ENCODE measurements at regions not wholly inside any gene's neighbourhood (a gene's known extent, or its start where the extent isn't known, plus 50 kb on each side); places are given as distances from the start of the nearest gene placed in this dataset.

DNA sequence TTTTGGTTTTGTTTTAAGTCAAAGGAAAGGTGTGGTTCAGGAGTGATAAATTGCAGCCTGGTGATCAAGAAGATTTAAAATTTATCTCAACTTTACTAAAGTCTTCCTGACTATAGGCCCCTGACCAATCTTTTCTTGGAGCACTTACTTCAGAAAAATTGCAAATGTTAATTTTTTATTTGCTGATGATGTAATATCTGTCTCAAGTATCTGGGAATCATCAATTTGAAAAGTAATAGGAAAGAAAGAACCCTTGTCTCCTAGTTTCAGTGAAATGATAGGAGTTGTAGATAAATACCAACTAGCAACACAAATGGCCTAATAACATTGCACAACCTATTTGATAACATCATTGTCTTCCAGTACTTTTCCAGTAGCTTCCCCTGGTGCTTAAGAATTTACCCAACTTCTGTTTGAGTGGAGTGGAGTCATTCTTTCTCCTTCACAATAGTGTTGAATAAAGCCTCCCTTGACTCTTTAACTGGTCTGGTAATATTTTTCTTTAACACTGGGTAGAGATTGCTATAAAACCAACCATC, 648.3 kb upstream of the ADGRB3 start:
- Histone ChIP-seq H3K9me3 (ENCODE audit: control insufficient read depth, low read length) (no peaks in the 10 kb centered on the region), H2AFZ (no peak overlapping the region), H3K27ac (no peak overlapping the region), H3K4me1 (no peaks in the 10 kb centered on the region), H3K4me2 (ENCODE audit: low read length) (no peak overlapping the region), H3K9ac (no peak overlapping the region), H3K36me3 (ENCODE audit: control insufficient read depth, insufficient read depth, low read length) (no peaks in the 10 kb centered on the region), H3K27me3 (ENCODE audit: control insufficient read depth, insufficient read depth, low read length) (no peaks in the 10 kb centered on the region), H3K79me2 (no peaks in the 10 kb centered on the region), H3K4me3 (ENCODE audit: low read depth, low read length) (no peak overlapping the region)
- TF ChIP-seq, protein P1, sequence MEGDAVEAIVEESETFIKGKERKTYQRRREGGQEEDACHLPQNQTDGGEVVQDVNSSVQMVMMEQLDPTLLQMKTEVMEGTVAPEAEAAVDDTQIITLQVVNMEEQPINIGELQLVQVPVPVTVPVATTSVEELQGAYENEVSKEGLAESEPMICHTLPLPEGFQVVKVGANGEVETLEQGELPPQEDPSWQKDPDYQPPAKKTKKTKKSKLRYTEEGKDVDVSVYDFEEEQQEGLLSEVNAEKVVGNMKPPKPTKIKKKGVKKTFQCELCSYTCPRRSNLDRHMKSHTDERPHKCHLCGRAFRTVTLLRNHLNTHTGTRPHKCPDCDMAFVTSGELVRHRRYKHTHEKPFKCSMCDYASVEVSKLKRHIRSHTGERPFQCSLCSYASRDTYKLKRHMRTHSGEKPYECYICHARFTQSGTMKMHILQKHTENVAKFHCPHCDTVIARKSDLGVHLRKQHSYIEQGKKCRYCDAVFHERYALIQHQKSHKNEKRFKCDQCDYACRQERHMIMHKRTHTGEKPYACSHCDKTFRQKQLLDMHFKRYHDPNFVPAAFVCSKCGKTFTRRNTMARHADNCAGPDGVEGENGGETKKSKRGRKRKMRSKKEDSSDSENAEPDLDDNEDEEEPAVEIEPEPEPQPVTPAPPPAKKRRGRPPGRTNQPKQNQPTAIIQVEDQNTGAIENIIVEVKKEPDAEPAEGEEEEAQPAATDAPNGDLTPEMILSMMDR (IDR thresholded peaks at IDR 0.05), result no peak

DNA sequence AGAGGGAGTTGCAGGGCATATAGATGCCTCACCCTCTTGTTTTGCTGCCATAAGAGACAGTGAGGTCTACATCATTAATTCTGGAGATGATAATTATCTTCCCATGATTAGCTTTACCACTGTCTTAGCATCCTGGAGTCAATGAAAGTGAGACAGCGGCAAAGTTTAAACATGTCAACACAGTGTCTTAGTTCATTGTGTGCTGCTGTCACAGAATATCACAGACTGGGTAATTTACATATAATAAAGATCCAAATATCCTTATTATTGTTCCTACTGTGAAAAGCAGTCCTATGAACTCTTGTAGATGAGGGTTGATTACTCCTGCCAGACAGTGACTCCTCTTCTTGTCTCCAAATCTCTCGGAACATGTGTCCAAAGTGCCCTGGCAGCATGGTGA, 658.6 kb upstream of the ADGRB3 start:
- TF ChIP-seq, protein P1 (IDR thresholded peaks at IDR 0.05), result no peak
- H3K4me3 ChIP-seq (ENCODE audit: low read depth, low read length), result no peak overlapping the region

DNA sequence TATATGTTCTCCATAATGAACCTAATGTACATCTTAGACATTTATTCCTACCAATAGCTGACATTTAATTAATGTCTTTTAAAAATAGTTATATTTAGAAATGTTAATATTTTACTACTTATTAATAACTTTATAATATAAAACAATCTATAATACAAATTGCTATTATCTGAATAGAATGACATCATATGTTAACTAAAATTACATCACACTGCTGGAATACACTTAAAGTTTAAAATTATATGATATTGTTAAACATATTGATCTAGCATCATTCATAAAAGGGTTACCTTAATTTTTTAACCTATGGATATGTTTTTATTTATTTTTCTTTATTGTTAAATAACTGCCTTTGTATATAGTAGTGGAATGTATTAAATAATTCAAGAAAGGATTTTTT, 660.2 kb upstream of the ADGRB3 start:
- Histone ChIP-seq H3K79me2 (no peaks in the 10 kb centered on the region), H2AFZ (no peak overlapping the region), H3K4me3 (ENCODE audit: low read depth, low read length) (no peak overlapping the region), H3K27me3 (ENCODE audit: control insufficient read depth, insufficient read depth, low read length) (no peaks in the 10 kb centered on the region), H3K27ac (no peak overlapping the region), H3K4me2 (ENCODE audit: low read length) (no peak overlapping the region), H3K9ac (no peak overlapping the region), H3K36me3 (ENCODE audit: control insufficient read depth, insufficient read depth, low read length) (no peaks in the 10 kb centered on the region), H3K4me1 (no peaks in the 10 kb centered on the region), H3K9me3 (ENCODE audit: control insufficient read depth, low read length) (no peaks in the 10 kb centered on the region)
- TF ChIP-seq, protein P1 (IDR thresholded peaks at IDR 0.05), result no peak

More for the DNA sequence above, 658.6 kb upstream of the ADGRB3 start:
- Histone ChIP-seq H3K4me1 (no peaks in the 10 kb centered on the region), H3K9ac (no peak overlapping the region), H3K27ac (no peak overlapping the region), H3K9me3 (ENCODE audit: control insufficient read depth, low read length) (no peaks in the 10 kb centered on the region), H3K4me2 (ENCODE audit: low read length) (no peak overlapping the region), H3K79me2 (no peaks in the 10 kb centered on the region), H3K27me3 (ENCODE audit: control insufficient read depth, insufficient read depth, low read length) (no peaks in the 10 kb centered on the region), H2AFZ (no peak overlapping the region), H3K36me3 (ENCODE audit: control insufficient read depth, insufficient read depth, low read length) (no peaks in the 10 kb centered on the region)

DNA sequence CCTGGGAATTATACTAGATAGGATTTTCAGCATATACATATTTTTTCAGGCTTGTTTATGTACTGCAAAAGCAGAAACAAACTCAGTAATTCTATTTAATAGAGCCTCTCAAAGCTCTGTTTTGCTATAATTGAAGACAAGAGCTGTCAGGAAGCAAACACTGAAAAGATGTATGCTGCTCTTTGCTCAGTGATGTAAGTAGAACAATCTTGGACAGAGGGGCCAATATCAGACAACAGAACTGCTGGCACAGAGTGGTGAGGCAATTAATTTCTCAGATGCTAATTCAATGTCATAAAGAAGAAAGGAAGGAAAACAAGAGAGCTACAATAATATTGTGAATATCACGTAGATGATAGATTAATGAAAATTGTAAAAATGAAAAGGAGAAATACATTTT, 663.3 kb upstream of the ADGRB3 start:
- H3K4me3 ChIP-seq (ENCODE audit: low read depth, low read length), result no peak overlapping the region
- no peaks in the 10 kb centered on the region for H3K4me1 ChIP-seq
- no peak overlapping the region for H3K9ac ChIP-seq
- H3K27me3 ChIP-seq (ENCODE audit: control insufficient read depth, insufficient read depth, low read length), result no peaks in the 10 kb centered on the region
- H3K9me3 ChIP-seq (ENCODE audit: control insufficient read depth, low read length), result no peaks in the 10 kb centered on the region
- no peaks in the 10 kb centered on the region for H3K79me2 ChIP-seq
- H3K27ac ChIP-seq, result no peak overlapping the region
- TF ChIP-seq, protein P1 (IDR thresholded peaks at IDR 0.05), result no peak
- no peaks in the 10 kb centered on the region for H3K36me3 ChIP-seq (ENCODE audit: control insufficient read depth, insufficient read depth, low read length)
- no peak overlapping the region for H2AFZ ChIP-seq
- no peak overlapping the region for H3K4me2 ChIP-seq (ENCODE audit: low read length)

DNA sequence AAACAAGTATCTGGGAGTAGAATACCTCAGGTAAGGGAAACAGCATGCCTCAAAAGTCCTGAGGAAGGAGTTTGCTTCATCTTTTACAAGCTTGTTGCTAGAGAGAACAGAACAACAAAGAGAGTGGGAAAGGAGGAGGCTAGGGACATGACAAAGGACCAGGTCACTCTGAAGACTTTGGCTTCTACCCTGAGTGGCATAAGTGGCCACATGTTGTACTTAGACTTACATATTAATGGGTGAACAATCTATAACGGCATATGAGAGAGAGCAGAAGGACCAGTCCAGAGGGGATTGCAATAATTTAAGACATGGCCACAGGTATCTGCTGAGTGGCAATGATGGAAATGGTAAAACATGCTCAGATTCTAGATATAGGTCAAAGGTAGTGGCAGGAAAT, 668.3 kb upstream of the ADGRB3 start:
- Histone ChIP-seq H3K9me3 (ENCODE audit: control insufficient read depth, low read length) (no peaks in the 10 kb centered on the region), H3K4me2 (ENCODE audit: low read length) (no peak overlapping the region), H3K9ac (no peak overlapping the region), H3K79me2 (no peaks in the 10 kb centered on the region), H3K27ac (no peak overlapping the region), H3K36me3 (ENCODE audit: control insufficient read depth, insufficient read depth, low read length) (no peaks in the 10 kb centered on the region), H3K27me3 (ENCODE audit: control insufficient read depth, insufficient read depth, low read length) (no peaks in the 10 kb centered on the region), H3K4me1 (no peaks in the 10 kb centered on the region), H3K4me3 (ENCODE audit: low read depth, low read length) (no peak overlapping the region), H2AFZ (no peak overlapping the region)
- TF ChIP-seq, protein P1 (IDR thresholded peaks at IDR 0.05), result no peak
